ENCODE measurements at regions not wholly inside any gene's neighbourhood (a gene's known extent, or its start where the extent isn't known, plus 50 kb on each side); places are given as distances from the start of the nearest gene placed in this dataset.

DNA sequence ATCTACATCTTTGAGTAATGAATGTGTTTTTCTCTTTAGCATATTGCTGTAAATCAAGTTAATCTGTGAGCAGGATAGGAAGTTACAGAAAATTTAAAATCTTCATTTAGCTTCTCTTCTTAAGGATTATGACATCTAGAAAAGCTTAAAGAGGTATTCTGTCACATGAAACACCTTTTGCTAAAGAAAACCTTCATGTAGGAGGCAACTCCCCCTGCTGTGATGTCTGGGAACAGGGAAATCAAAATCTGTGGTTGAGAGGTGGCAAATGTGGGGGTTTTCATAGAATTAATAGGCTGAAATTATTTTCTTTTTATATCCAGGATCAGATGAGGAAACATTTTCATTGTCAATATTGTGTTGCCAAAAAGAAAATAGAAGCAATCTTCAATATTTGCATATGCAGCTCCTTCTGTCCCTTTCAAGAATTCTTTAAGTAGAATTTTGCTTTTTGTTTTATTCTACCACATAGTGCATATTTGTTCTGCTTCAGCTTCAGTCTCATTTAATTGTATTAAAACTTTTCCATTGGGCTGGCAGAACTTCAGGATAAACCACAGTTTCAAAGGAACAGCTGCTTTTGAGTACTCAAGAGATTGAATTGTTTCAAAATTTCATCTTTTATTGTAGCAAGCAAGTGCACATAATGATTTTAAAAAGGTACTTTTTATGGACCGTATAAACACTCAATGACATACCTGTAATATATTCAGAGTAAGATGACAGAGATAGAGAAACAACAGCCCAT lies 128.4 kb downstream of the RAP2B start:
- TF ChIP-seq RAD21 (IDR thresholded peaks at IDR 0.05; ENCODE audit: low read depth) (peak; percentile 70), YY1 (IDR thresholded peaks at IDR 0.05; ENCODE audit: extremely low read depth, insufficient replicate concordance, low read depth, low read length) (no peak), SRF (IDR thresholded peaks at IDR 0.05; ENCODE audit: low read depth) (no peak), EZH2 (IDR thresholded peaks at IDR 0.05) (no peak), ELF1 (IDR thresholded peaks at IDR 0.05; ENCODE audit: borderline replicate concordance, low read depth) (no peak), CTCF (IDR thresholded peaks at IDR 0.05 in 2 of 3, conservative IDR thresholded peaks at IDR 0.05 in 1 of 3; ENCODE audit: borderline replicate concordance in 1 of 3, insufficient read depth in 1 of 3, low read depth in 2 of 3, low read length in 2 of 3) (peak; percentile 46 to 64 (median 47); a peak in 5 of 6 replicates), POLR2A (IDR thresholded peaks at IDR 0.05; ENCODE audit: borderline replicate concordance, extremely low read depth, insufficient read depth, insufficient read length) (no peak), SP1 (IDR thresholded peaks at IDR 0.05; ENCODE audit: low read depth) (no peak), POLR2AphosphoS5 (IDR thresholded peaks at IDR 0.05; ENCODE audit: low read depth, low read length) (no peak), EZH2phosphoT487 (IDR thresholded peaks at IDR 0.05; ENCODE audit: borderline replicate concordance) (no peak), SIN3A (IDR thresholded peaks at IDR 0.05; ENCODE audit: low read depth) (no peak), TCF7L2 (IDR thresholded peaks at IDR 0.05; ENCODE audit: borderline replicate concordance, extremely low read depth, insufficient read depth, insufficient read length) (no peak), REST (IDR thresholded peaks at IDR 0.05; ENCODE audit: low read depth) (no peak)
- TF ChIP-seq, protein P1, sequence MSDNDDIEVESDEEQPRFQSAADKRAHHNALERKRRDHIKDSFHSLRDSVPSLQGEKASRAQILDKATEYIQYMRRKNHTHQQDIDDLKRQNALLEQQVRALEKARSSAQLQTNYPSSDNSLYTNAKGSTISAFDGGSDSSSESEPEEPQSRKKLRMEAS (IDR thresholded peaks at IDR 0.05): no peak

Measured in HCT116 (cell line).